HEK293T (cell line): ENCODE measurements at regions not wholly inside any gene's neighbourhood (a gene's known extent, or its start where the extent isn't known, plus 50 kb on each side); places are given as distances from the start of the nearest gene placed in this dataset.

Experiments used
- ARNT ChIP-seq: fragments of 450-650 bp; IDR thresholded peaks from 2 replicates; pipeline ENCODE4 v1.6.1; 2017; ENCODE audit warnings: mild to moderate bottlenecking
- BHLHE40 ChIP-seq: fragments of 450-650 bp; IDR thresholded peaks from 2 replicates; pipeline ENCODE4 v1.6.1; 2016; ENCODE audit warnings: mild to moderate bottlenecking, moderate library complexity, borderline replicate concordance
- ELF4 ChIP-seq: fragments of 450-650 bp; IDR thresholded peaks from 2 replicates; pipeline ENCODE4 v1.6.1; 2017; ENCODE audit warnings: antibody characterized with exemption
- FOXA1 ChIP-seq: fragments of 450-650 bp; IDR thresholded peaks from 2 replicates; pipeline ENCODE4 v1.6.1; 2016; ENCODE audit warnings: mild to moderate bottlenecking
- FOXK2 ChIP-seq: fragments of 450-650 bp; IDR thresholded peaks from 2 replicates; pipeline ENCODE4 v1.6.1; 2016; ENCODE audit warnings: mild to moderate bottlenecking
- FOXM1 ChIP-seq: fragments of 450-650 bp; IDR thresholded peaks from 2 replicates; pipeline ENCODE4 v1.6.1; 2017; ENCODE audit warnings: mild to moderate bottlenecking, borderline replicate concordance
- HDGF ChIP-seq: fragments of 450-650 bp; IDR thresholded peaks from 2 replicates; pipeline ENCODE4 v1.6.1; 2017; ENCODE audit warnings: antibody characterized with exemption, borderline replicate concordance
- SP1 ChIP-seq: fragments of 450-650 bp; IDR thresholded peaks from 2 replicates; pipeline ENCODE4 v1.6.1; 2017
- TARDBP ChIP-seq: fragments of 450-650 bp; IDR thresholded peaks from 2 replicates; pipeline ENCODE4 v1.6.1; 2016
- ZNF384 ChIP-seq: fragments of 450-650 bp; IDR thresholded peaks from 2 replicates; pipeline ENCODE4 v1.6.1; 2016

- no peak for TF ChIP-seq ELF4
- no peak for TF ChIP-seq FOXM1
- TF ChIP-seq SP1 = no peak
- no peak for TF ChIP-seq FOXA1
- no peak for TF ChIP-seq HDGF
- no peak for TF ChIP-seq FOXK2
- TF ChIP-seq ARNT = no peak
- TF ChIP-seq ZNF384 = no peak
- no peak for TF ChIP-seq BHLHE40
- no peak for TF ChIP-seq TARDBP
Measured at GRCh38 chr15:23760024-23760423, 72.9 kb upstream of the NDN start.
